GM19467 (cell line): ENCODE measurements at regions not wholly inside any gene's neighbourhood (a gene's known extent, or its start where the extent isn't known, plus 50 kb on each side); places are given as distances from the start of the nearest gene placed in this dataset.
"Not testable (repeated sequence)": the region's sequence is repeated elsewhere in the genome, so short reads cannot be mapped to it uniquely, and the experiment has no call there.

Experiments
- ATAC-seq: cut with Tn5 transposase; IDR thresholded peaks from one replicate; pipeline ENCODE4 v1.9.1; 2021; ENCODE audit warnings: mild to moderate bottlenecking, moderate library complexity; ENCODE audit not compliant: unreplicated experiment

- no peak for ATAC-seq
Observed at GRCh38 chr4:15333692-15334633, 93.9 kb upstream of the C1QTNF7 start.

- ATAC-seq = no peak
Observed at GRCh38 chr4:15336410-15337167, 91.2 kb upstream of the C1QTNF7 start.

GRCh38 chr4:15337168-15337657 lies 90.6 kb upstream of the C1QTNF7 start:
- not testable (repeated sequence) for ATAC-seq

- no peak for ATAC-seq
Observed at GRCh38 chr4:15339737-15340136, 88.1 kb upstream of the C1QTNF7 start.

- no peak for ATAC-seq
Observed at GRCh38 chr4:15340332-15340731, 87.5 kb upstream of the C1QTNF7 start.

- no peak for ATAC-seq
Observed at GRCh38 chr4:15340902-15341732, 86.7 kb upstream of the C1QTNF7 start.

GRCh38 chr4:15341733-15342300 lies 86.0 kb upstream of the C1QTNF7 start:
- no peak for ATAC-seq

- no peak for ATAC-seq
Observed at GRCh38 chr4:15343000-15343399, 84.8 kb upstream of the C1QTNF7 start.

GRCh38 chr4:15343581-15343980 lies 84.3 kb upstream of the C1QTNF7 start:
- ATAC-seq = no peak

- no peak for ATAC-seq
Observed at GRCh38 chr4:15344041-15344440, 83.8 kb upstream of the C1QTNF7 start.

GRCh38 chr4:15345134-15345533 lies 82.7 kb upstream of the C1QTNF7 start:
- ATAC-seq = no peak

GRCh38 chr4:15348236-15348635 lies 79.6 kb upstream of the C1QTNF7 start:
- ATAC-seq = no peak

GRCh38 chr4:15348695-15349094 lies 79.1 kb upstream of the C1QTNF7 start:
- no peak for ATAC-seq

- no peak for ATAC-seq
Observed at GRCh38 chr4:15349531-15349935, 78.3 kb upstream of the C1QTNF7 start.

- ATAC-seq = no peak
Observed at GRCh38 chr4:15349965-15350364, 77.9 kb upstream of the C1QTNF7 start.

- no peak for ATAC-seq
Observed at GRCh38 chr4:15352524-15352923, 75.3 kb upstream of the C1QTNF7 start.

- no peak for ATAC-seq
Observed at GRCh38 chr4:15353207-15353606, 74.6 kb upstream of the C1QTNF7 start.

GRCh38 chr4:15354371-15355297 lies 73.2 kb upstream of the C1QTNF7 start:
- no peak for ATAC-seq

GRCh38 chr4:15361529-15361928 lies 66.3 kb upstream of the C1QTNF7 start:
- no peak for ATAC-seq
